ENCODE measurements at regions not wholly inside any gene's neighbourhood (a gene's known extent, or its start where the extent isn't known, plus 50 kb on each side); places are given as distances from the start of the nearest gene placed in this dataset.
"Not testable (repeated sequence)": the region's sequence is repeated elsewhere in the genome, so short reads cannot be mapped to it uniquely, and the experiment has no call there.

- intact Hi-C loops (cut with DNase I), result no loop called here
- H3K27me3 ChIP-seq, result no peaks in the 10 kb centered on the region
- TF ChIP-seq, protein P1, sequence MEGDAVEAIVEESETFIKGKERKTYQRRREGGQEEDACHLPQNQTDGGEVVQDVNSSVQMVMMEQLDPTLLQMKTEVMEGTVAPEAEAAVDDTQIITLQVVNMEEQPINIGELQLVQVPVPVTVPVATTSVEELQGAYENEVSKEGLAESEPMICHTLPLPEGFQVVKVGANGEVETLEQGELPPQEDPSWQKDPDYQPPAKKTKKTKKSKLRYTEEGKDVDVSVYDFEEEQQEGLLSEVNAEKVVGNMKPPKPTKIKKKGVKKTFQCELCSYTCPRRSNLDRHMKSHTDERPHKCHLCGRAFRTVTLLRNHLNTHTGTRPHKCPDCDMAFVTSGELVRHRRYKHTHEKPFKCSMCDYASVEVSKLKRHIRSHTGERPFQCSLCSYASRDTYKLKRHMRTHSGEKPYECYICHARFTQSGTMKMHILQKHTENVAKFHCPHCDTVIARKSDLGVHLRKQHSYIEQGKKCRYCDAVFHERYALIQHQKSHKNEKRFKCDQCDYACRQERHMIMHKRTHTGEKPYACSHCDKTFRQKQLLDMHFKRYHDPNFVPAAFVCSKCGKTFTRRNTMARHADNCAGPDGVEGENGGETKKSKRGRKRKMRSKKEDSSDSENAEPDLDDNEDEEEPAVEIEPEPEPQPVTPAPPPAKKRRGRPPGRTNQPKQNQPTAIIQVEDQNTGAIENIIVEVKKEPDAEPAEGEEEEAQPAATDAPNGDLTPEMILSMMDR (IDR thresholded peaks at IDR 0.05), result no peak
- no peak for TF ChIP-seq EP300 (IDR thresholded peaks at IDR 0.05)
- TF ChIP-seq POLR2A (IDR thresholded peaks at IDR 0.05), result no peak
Measured at GRCh38 chr13:86355301-86355700, 556.1 kb upstream of the SLITRK6 start.

DNA sequence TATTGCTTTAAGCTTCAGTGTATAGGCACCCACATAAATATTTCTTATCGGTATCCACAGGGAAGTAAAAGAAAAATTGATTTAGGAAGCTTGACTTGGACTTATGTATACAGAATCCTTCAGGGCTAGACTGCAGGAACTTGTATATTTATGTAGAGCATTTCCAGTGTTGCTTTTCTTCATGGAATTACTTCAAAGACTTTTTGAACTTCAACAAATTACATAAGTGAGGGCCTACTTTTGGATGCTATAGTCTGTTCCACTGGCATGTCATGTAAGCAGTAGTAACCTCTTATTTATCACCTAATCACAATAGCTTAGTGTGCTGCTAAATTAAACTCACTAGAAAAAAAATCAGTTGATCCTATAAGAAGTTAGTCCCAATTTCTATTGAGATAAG, 557.9 kb upstream of the SLITRK6 start:
- Histone ChIP-seq H3K27ac (no peak overlapping the region), H3K9me3 (no peaks in the 10 kb centered on the region), H3K4me3 (no peak overlapping the region), H3K4me1 (ENCODE audit: insufficient read depth) (no peaks in the 10 kb centered on the region), H3K36me3 (no peaks in the 10 kb centered on the region), H3K27me3 (no peaks in the 10 kb centered on the region)
- DNase-seq, result no peak
- TF ChIP-seq, protein P1 (IDR thresholded peaks at IDR 0.05), result no peak
- TF ChIP-seq POLR2A (IDR thresholded peaks at IDR 0.05) (no peak), EP300 (IDR thresholded peaks at IDR 0.05) (no peak)
- intact Hi-C loops (cut with DNase I), result no loop called here
- WGBS, 3 donors, result 70 to 80% (median 80%) methylated on average over 1 of the region's 1 CpG

More at GRCh38 chr13:86355301-86355700, 556.1 kb upstream of the SLITRK6 start:
- Histone ChIP-seq H3K4me3 (no peak overlapping the region), H3K27ac (no peak overlapping the region), H3K36me3 (no peaks in the 10 kb centered on the region), H3K9me3 (no peaks in the 10 kb centered on the region), H3K4me1 (ENCODE audit: insufficient read depth) (no peaks in the 10 kb centered on the region)
- DNase-seq, result no peak
- WGBS, 3 donors, result 12 to 33% (median 15%) methylated on average over 2 of the region's 2 CpGs

GRCh38 chr13:86363749-86364148, 564.5 kb upstream of the SLITRK6 start:
- intact Hi-C loops (cut with DNase I); H3K4me3 ChIP-seq; H3K4me1 ChIP-seq (ENCODE audit: insufficient read depth); H3K36me3 ChIP-seq; H3K27me3 ChIP-seq; DNase-seq; H3K27ac ChIP-seq; H3K9me3 ChIP-seq: not testable (repeated sequence)
- 90 to 93% (median 91%) methylated on average over 3 to 5 of the region's 5 CpGs for WGBS, 3 donors

- DNase-seq, result no peak
- H3K27ac ChIP-seq, result no peak overlapping the region
- intact Hi-C loops (cut with DNase I), result no loop called here
- no peaks in the 10 kb centered on the region for H3K4me1 ChIP-seq (ENCODE audit: insufficient read depth)
- 89 to 94% (median 92%) methylated on average over 12 of the region's 12 CpGs for WGBS, 3 donors
- H3K36me3 ChIP-seq, result no peaks in the 10 kb centered on the region
- TF ChIP-seq, protein P1 (IDR thresholded peaks at IDR 0.05), result no peak
- TF ChIP-seq EP300 (IDR thresholded peaks at IDR 0.05), result no peak
- no peak for TF ChIP-seq POLR2A (IDR thresholded peaks at IDR 0.05)
- H3K4me3 ChIP-seq, result no peak overlapping the region
- no peaks in the 10 kb centered on the region for H3K9me3 ChIP-seq
- no peaks in the 10 kb centered on the region for H3K27me3 ChIP-seq
Measured at GRCh38 chr13:86368924-86369323, 569.7 kb upstream of the SLITRK6 start.

- WGBS, 3 donors, result 40 to 64% (median 56%) methylated on average over 2 of the region's 2 CpGs
- TF ChIP-seq EP300 (IDR thresholded peaks at IDR 0.05) (no peak), POLR2A (IDR thresholded peaks at IDR 0.05) (no peak)
- TF ChIP-seq, protein P1 (IDR thresholded peaks at IDR 0.05), result no peak
- H3K36me3 ChIP-seq, result no peaks in the 10 kb centered on the region
- no peak overlapping the region for H3K4me3 ChIP-seq
- H3K4me1 ChIP-seq (ENCODE audit: insufficient read depth), result no peaks in the 10 kb centered on the region
- H3K27me3 ChIP-seq, result no peaks in the 10 kb centered on the region
- DNase-seq, result no peak
- no peaks in the 10 kb centered on the region for H3K9me3 ChIP-seq
- intact Hi-C loops (cut with DNase I), result no loop called here
- H3K27ac ChIP-seq, result no peak overlapping the region
Measured at GRCh38 chr13:86377451-86377850, 578.2 kb upstream of the SLITRK6 start.

All from ovary (tissue), 7 donors.